ENCODE measurements at regions not wholly inside any gene's neighbourhood (a gene's known extent, or its start where the extent isn't known, plus 50 kb on each side); places are given as distances from the start of the nearest gene placed in this dataset.

DNA sequence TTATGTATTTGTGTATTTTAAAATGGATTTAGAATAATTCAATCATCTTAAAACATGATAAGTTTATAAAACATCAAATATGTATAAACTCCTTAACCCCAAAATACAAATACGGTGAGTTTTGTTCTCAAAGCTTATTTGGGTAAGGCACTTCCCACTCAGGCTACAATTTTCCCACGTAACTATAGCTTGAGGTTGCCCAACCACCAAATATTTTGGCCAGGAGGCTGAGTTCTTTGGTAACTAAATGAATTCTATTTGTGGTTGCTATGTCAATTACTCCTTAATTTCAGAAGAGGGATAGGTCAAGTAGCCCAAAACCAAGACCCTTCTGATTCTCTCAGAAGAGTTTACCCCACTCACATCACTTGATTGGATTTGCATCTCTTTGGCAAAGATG is 70.4 kb downstream of the MYL12B start:
- TF ChIP-seq RCOR1 (IDR thresholded peaks at IDR 0.05; ENCODE audit: insufficient replicate concordance, low read length) (no peak), CTCF (conservative IDR thresholded peaks at IDR 0.05; ENCODE audit: low read depth, low read length) (no peak), POLR2A (IDR thresholded peaks at IDR 0.05; ENCODE audit: low read depth, low read length) (no peak), RAD21 (IDR thresholded peaks at IDR 0.05; ENCODE audit: low read length) (no peak)

Measured in IMR-90 (cell line).